Liver (tissue), 3 donors: ENCODE measurements at regions not wholly inside any gene's neighbourhood (a gene's known extent, or its start where the extent isn't known, plus 50 kb on each side); places are given as distances from the start of the nearest gene placed in this dataset.
"Not testable (repeated sequence)": the region's sequence is repeated elsewhere in the genome, so short reads cannot be mapped to it uniquely, and the experiment has no call there.

Source experiments
- ATF3 ChIP-seq: IDR thresholded peaks from 2 replicates; pipeline ENCODE4 v1.6.1; 2016; ENCODE audit warnings: antibody characterized with exemption
- CTCF ChIP-seq: fragments of 150-350 bp; IDR thresholded peaks from 2 replicates; pipeline ENCODE4 v1.5.1; 2017; ENCODE audit warnings: improper control_type of control experiment, low read depth, low read length; ENCODE audit not compliant: missing input control
- FOXA1 ChIP-seq: IDR thresholded peaks from 2 replicates; pipeline ENCODE4 v1.6.1; 2016; ENCODE audit warnings: antibody characterized with exemption
- GABPA ChIP-seq, 2 donors: IDR thresholded peaks in 1 of 2; conservative IDR thresholded peaks in 1 of 2; 2 replicates each; pipeline ENCODE4 v1.6.1; 2016; ENCODE audit warnings: antibody characterized with exemption in 2 of 2, mild to moderate bottlenecking in 1 of 2, moderate library complexity in 1 of 2
- HNF4A ChIP-seq, 2 donors: conservative IDR thresholded peaks; 2 replicates each; pipeline ENCODE4 v1.6.1; 2016; ENCODE audit warnings: antibody characterized with exemption in 2 of 2, mild to moderate bottlenecking in 2 of 2
- HNF4G ChIP-seq: IDR thresholded peaks from 2 replicates; pipeline ENCODE4 v1.6.1; 2016; ENCODE audit warnings: antibody characterized with exemption
- MAX ChIP-seq: IDR thresholded peaks from 2 replicates; pipeline ENCODE4 v1.6.1; 2016; ENCODE audit warnings: antibody characterized with exemption
- NR2F2 ChIP-seq: IDR thresholded peaks from 2 replicates; pipeline ENCODE4 v1.6.1; 2016; ENCODE audit warnings: antibody characterized with exemption
- RAD21 ChIP-seq, 2 donors: IDR thresholded peaks; 2 replicates each; pipeline ENCODE4 v1.6.1; 2016; ENCODE audit warnings: antibody characterized with exemption in 2 of 2, mild to moderate bottlenecking in 2 of 2
- REST ChIP-seq: IDR thresholded peaks from 2 replicates; pipeline ENCODE4 v1.6.1; 2016; ENCODE audit warnings: antibody characterized with exemption, mild to moderate bottlenecking
- SP1 ChIP-seq: IDR thresholded peaks from 2 replicates; pipeline ENCODE4 v1.6.1; 2018; ENCODE audit warnings: antibody characterized with exemption, mild to moderate bottlenecking
- TAF1 ChIP-seq: conservative IDR thresholded peaks from 2 replicates; pipeline ENCODE4 v1.6.1; 2016; ENCODE audit warnings: antibody characterized with exemption, mild to moderate bottlenecking
- YY1 ChIP-seq: IDR thresholded peaks from 2 replicates; pipeline ENCODE4 v1.6.1; 2016; ENCODE audit warnings: antibody characterized with exemption, mild to moderate bottlenecking
- donor health status: healthy.
- donor health status: healthy.

- not testable (repeated sequence) for TF ChIP-seq CTCF; MAX; SP1; REST; YY1; NR2F2; TAF1; RAD21 (IDR thresholded peaks at IDR 0.05); GABPA (IDR thresholded peaks at IDR 0.05 in 1 of 2, conservative IDR thresholded peaks at IDR 0.05 in 1 of 2); HNF4A (conservative IDR thresholded peaks at IDR 0.05); FOXA1; ATF3; HNF4G
Observed at GRCh38 chr6:60574723-60575122, 1711.3 kb downstream of the KHDRBS2 start.
